Caco-2 (cell line): ENCODE measurements at regions not wholly inside any gene's neighbourhood (a gene's known extent, or its start where the extent isn't known, plus 50 kb on each side); places are given as distances from the start of the nearest gene placed in this dataset.

ENCODE experiments used
- BruUV-seq: library from RNA; stranded (reverse); fragments of 400-500 nt; replicated peaks from 2 replicates; lab custom pipeline; 2021; lab: Mats Ljungman, UMichigan
- CTCF ChIA-PET: fragments of 300-600 bp; sonication (Branson Sonifier 250); formaldehyde crosslinking; loops from one replicate; lab custom pipeline; 2022; ENCODE audit warnings: antibody characterized with exemption; lab: Charles Lee
- POLR2A ChIA-PET: fragments of 300-600 bp; sonication (Branson Sonifier 250); formaldehyde crosslinking; loops from one replicate; lab custom pipeline; 2022; ENCODE audit warnings: antibody characterized with exemption; lab: Charles Lee
- DNase-seq, 2 experiments: peaks; one replicate each; pipeline versions ENCODE4 v3.0.0 to v3.0.0-alpha.2; 2020 to 2022
- H3K27me3 ChIP-seq: replicated peaks from 2 replicates; pipeline ENCODE4 v1.6.0; 2011; ENCODE audit warnings: low read length; ENCODE audit not compliant: control insufficient read depth, insufficient read depth
- H3K36me3 ChIP-seq: 2 replicates; pipeline ENCODE4 v1.5.1; 2011; ENCODE audit warnings: low read length; ENCODE audit not compliant: control insufficient read depth, insufficient read depth
- H3K4me1 ChIP-seq: fragments of 250-450 bp; sonication (Bioruptor Pico); 2 replicates; pipeline ENCODE4 v1.5.1; 2020; ENCODE audit warnings: mild to moderate bottlenecking
- H3K4me3 ChIP-seq: 2 replicates; pipeline ENCODE4 v1.5.1; 2011; ENCODE audit warnings: low read depth, mild to moderate bottlenecking, control low read depth, low read length
- H3K9me3 ChIP-seq: fragments of 250-450 bp; sonication (Bioruptor Pico); 2 replicates; pipeline ENCODE4 v1.5.1; 2020; ENCODE audit warnings: mild to moderate bottlenecking, moderate library complexity
- H3K27ac Mint-ChIP-seq: one replicate; pipeline ENCODE4 v1.8.0; 2022; ENCODE audit warnings: mixed read lengths; ENCODE audit not compliant: unreplicated experiment
- H3K27me3 Mint-ChIP-seq: one replicate; pipeline ENCODE4 v1.8.0; 2022; ENCODE audit warnings: mixed read lengths; ENCODE audit not compliant: insufficient read depth, unreplicated experiment
- H3K36me3 Mint-ChIP-seq: one replicate; pipeline ENCODE4 v1.8.0; 2022; ENCODE audit warnings: mild to moderate bottlenecking, mixed read lengths; ENCODE audit not compliant: insufficient read depth, unreplicated experiment
- H3K4me1 Mint-ChIP-seq: one replicate; pipeline ENCODE4 v1.8.0; 2022; ENCODE audit warnings: low read depth, mixed read lengths; ENCODE audit not compliant: unreplicated experiment
- H3K4me3 Mint-ChIP-seq: one replicate; pipeline ENCODE4 v1.8.0; 2022; ENCODE audit warnings: mild to moderate bottlenecking, moderate library complexity, mixed read lengths; ENCODE audit not compliant: unreplicated experiment
- H3K9me3 Mint-ChIP-seq: one replicate; pipeline ENCODE4 v1.8.0; 2022; ENCODE audit warnings: mixed read lengths; ENCODE audit not compliant: unreplicated experiment
- CTCF ChIP-seq, 2 experiments: fragments of 200-600 bp in 1 of 2; IDR thresholded peaks; 1 replicate in 1 of 2; 2 replicates in 1 of 2; pipeline versions ENCODE4 v1.5.1 to v1.8.0; 2011 to 2022; ENCODE audit warnings: antibody characterized with exemption in 1 of 2, control low read depth in 1 of 2, inconsistent platforms in 1 of 2, low read depth in 1 of 2, low read length in 1 of 2, mild to moderate bottlenecking in 1 of 2, moderate library complexity in 1 of 2; ENCODE audit not compliant: insufficient read depth in 1 of 2, severe bottlenecking in 1 of 2, unreplicated experiment in 1 of 2
- intact Hi-C: fragments of 100-400 bp; cut with micrococcal nuclease; formaldehyde crosslinking; loops from one replicate; pipeline ENCODE4 v1.10.0; 2022; ENCODE audit not compliant: unreplicated experiment

- Mint-ChIP-seq H3K9me3 (peaks cover 19% of the 10 kb centered on the region), H3K4me1 (no peaks in the 10 kb centered on the region), H3K4me3 (no peak overlapping the region), H3K27ac (no peak overlapping the region), H3K27me3 (no peaks in the 10 kb centered on the region), H3K36me3 (no peaks in the 10 kb centered on the region)
- ChIA-PET POLR2A (no interaction called here), CTCF (no interaction called here)
- H3K4me1 ChIP-seq: no peaks in the 10 kb centered on the region
- H3K4me3 ChIP-seq: no peak overlapping the region
- DNase-seq: no peak
- H3K36me3 ChIP-seq: no peaks in the 10 kb centered on the region
- BruUV-seq: no TSS peak
- H3K9me3 ChIP-seq: no peaks in the 10 kb centered on the region
- no peak for TF ChIP-seq CTCF (IDR thresholded peaks at IDR 0.05; ENCODE audit: insufficient read depth in 1 of 2, low read depth in 1 of 2, low read length in 1 of 2, severe bottlenecking in 1 of 2, unreplicated experiment in 1 of 2)
- no peaks in the 10 kb centered on the region for H3K27me3 ChIP-seq
- intact Hi-C loops: no loop called here
Measured at GRCh38 chr3:72555714-72556113, 292.5 kb downstream of the SHQ1 start.

- H3K27ac Mint-ChIP-seq: no peak overlapping the region
- intact Hi-C loops: no loop called here
- ChIA-PET POLR2A (no interaction called here), CTCF (no interaction called here)
- TF ChIP-seq CTCF (IDR thresholded peaks at IDR 0.05; ENCODE audit: insufficient read depth in 1 of 2, low read depth in 1 of 2, low read length in 1 of 2, severe bottlenecking in 1 of 2, unreplicated experiment in 1 of 2): no peak
- no peaks in the 10 kb centered on the region for H3K36me3 Mint-ChIP-seq
- Histone ChIP-seq H3K36me3 (no peaks in the 10 kb centered on the region), H3K4me1 (no peaks in the 10 kb centered on the region), H3K9me3 (no peaks in the 10 kb centered on the region), H3K27me3 (no peaks in the 10 kb centered on the region), H3K4me3 (no peak overlapping the region)
- H3K9me3 Mint-ChIP-seq: peaks cover 19% of the 10 kb centered on the region
- no peak for DNase-seq
- H3K4me3 Mint-ChIP-seq: no peak overlapping the region
- H3K4me1 Mint-ChIP-seq: no peaks in the 10 kb centered on the region
- H3K27me3 Mint-ChIP-seq: no peaks in the 10 kb centered on the region
- no TSS peak for BruUV-seq
Measured at GRCh38 chr3:72554689-72555088, 293.6 kb downstream of the SHQ1 start.

- POLR2A ChIA-PET: no interaction called here
Measured at GRCh38 chr3:72553298-72553697, 294.9 kb downstream of the SHQ1 start.

More at GRCh38 chr3:72553298-72553697, 294.9 kb downstream of the SHQ1 start:
- no peak for DNase-seq
- no peak for TF ChIP-seq CTCF (IDR thresholded peaks at IDR 0.05; ENCODE audit: insufficient read depth in 1 of 2, low read depth in 1 of 2, low read length in 1 of 2, severe bottlenecking in 1 of 2, unreplicated experiment in 1 of 2)
- Histone ChIP-seq H3K9me3 (no peaks in the 10 kb centered on the region), H3K4me3 (no peak overlapping the region), H3K4me1 (no peaks in the 10 kb centered on the region), H3K36me3 (no peaks in the 10 kb centered on the region), H3K27me3 (no peaks in the 10 kb centered on the region)
- H3K9me3 Mint-ChIP-seq: peaks cover 19% of the 10 kb centered on the region
- H3K36me3 Mint-ChIP-seq: no peaks in the 10 kb centered on the region
- no peak overlapping the region for H3K27ac Mint-ChIP-seq
- no peaks in the 10 kb centered on the region for H3K4me1 Mint-ChIP-seq
- H3K4me3 Mint-ChIP-seq: no peak overlapping the region
- CTCF ChIA-PET: no interaction called here
- no TSS peak for BruUV-seq
- no peaks in the 10 kb centered on the region for H3K27me3 Mint-ChIP-seq
- intact Hi-C loops: no loop called here
